HG03565 (cell line): ENCODE measurements at regions not wholly inside any gene's neighbourhood (a gene's known extent, or its start where the extent isn't known, plus 50 kb on each side); places are given as distances from the start of the nearest gene placed in this dataset.

Experiments
- ATAC-seq: cut with Tn5 transposase; IDR thresholded peaks from one replicate; pipeline ENCODE4 v1.9.1; 2021; ENCODE audit warnings: mild to moderate bottlenecking, moderate library complexity; ENCODE audit not compliant: unreplicated experiment

- no peak for ATAC-seq
Observed at GRCh38 chr5:14090755-14091154, 52.4 kb upstream of the TRIO start.

- no peak for ATAC-seq
Observed at GRCh38 chr5:14090290-14090689, 52.9 kb upstream of the TRIO start.

- no peak for ATAC-seq
Observed at GRCh38 chr5:14089198-14089597, 53.9 kb upstream of the TRIO start.

- ATAC-seq: no peak
Observed at GRCh38 chr5:14086261-14086660, 56.9 kb upstream of the TRIO start.

GRCh38 chr5:14082973-14083372, 60.2 kb upstream of the TRIO start:
- no peak for ATAC-seq

- ATAC-seq: no peak
Observed at GRCh38 chr5:14082523-14082922, 60.6 kb upstream of the TRIO start.

GRCh38 chr5:14081791-14082190, 61.4 kb upstream of the TRIO start:
- no peak for ATAC-seq

GRCh38 chr5:14078716-14079115, 64.4 kb upstream of the TRIO start:
- no peak for ATAC-seq

GRCh38 chr5:14077501-14077900, 65.6 kb upstream of the TRIO start:
- ATAC-seq: no peak

- ATAC-seq: no peak
Observed at GRCh38 chr5:14076561-14076960, 66.6 kb upstream of the TRIO start.

- ATAC-seq: no peak
Observed at GRCh38 chr5:14075937-14076336, 67.2 kb upstream of the TRIO start.

GRCh38 chr5:14071433-14071832, 71.7 kb upstream of the TRIO start:
- ATAC-seq: no peak

- no peak for ATAC-seq
Observed at GRCh38 chr5:14069021-14069420, 74.1 kb upstream of the TRIO start.

- ATAC-seq: no peak
Observed at GRCh38 chr5:14068136-14068535, 75.0 kb upstream of the TRIO start.

GRCh38 chr5:14066326-14066725, 76.8 kb upstream of the TRIO start:
- ATAC-seq: no peak

- ATAC-seq: no peak
Observed at GRCh38 chr5:14064841-14065240, 78.3 kb upstream of the TRIO start.

- ATAC-seq: no peak
Observed at GRCh38 chr5:14063691-14064090, 79.5 kb upstream of the TRIO start.

GRCh38 chr5:14063138-14063537, 80.0 kb upstream of the TRIO start:
- no peak for ATAC-seq

- ATAC-seq: no peak
Observed at GRCh38 chr5:14062178-14062577, 81.0 kb upstream of the TRIO start.

- ATAC-seq: no peak
Observed at GRCh38 chr5:14061106-14061505, 82.0 kb upstream of the TRIO start.

GRCh38 chr5:14060218-14060617, 82.9 kb upstream of the TRIO start:
- ATAC-seq: no peak

- no peak for ATAC-seq
Observed at GRCh38 chr5:14059810-14060209, 83.3 kb upstream of the TRIO start.

GRCh38 chr5:14057289-14057688, 85.9 kb upstream of the TRIO start:
- ATAC-seq: no peak

GRCh38 chr5:14056039-14056438, 87.1 kb upstream of the TRIO start:
- ATAC-seq: no peak
